ENCODE measurements at regions not wholly inside any gene's neighbourhood (a gene's known extent, or its start where the extent isn't known, plus 50 kb on each side); places are given as distances from the start of the nearest gene placed in this dataset.

- intact Hi-C loops (cut with micrococcal nuclease): no loop called here
- H3K4me3 ChIP-seq: no peak overlapping the region
- no peak for FAIRE-seq
- H3K4me2 ChIP-seq (ENCODE audit: insufficient read depth, low read length): no peak overlapping the region
- no peaks in the 10 kb centered on the region for H3K36me3 ChIP-seq (ENCODE audit: control insufficient read depth, insufficient read depth, low read length)
- ChIA-PET CTCF (ENCODE audit: low intra/inter-chr PET ratio) (no interaction called here), POLR2A (interaction anchor here (0.9 to 1.6 kb wide), 2 partner anchors 10 to 17 kb away, joined by 3 read pairs; no protein-coding TSS in a partner anchor)
- no peak for ATAC-seq
- H4K20me1 ChIP-seq (replicated peaks; ENCODE audit: control insufficient read depth, insufficient read depth, low read length): no peaks in the 10 kb centered on the region
- no peak overlapping the region for H3K9ac ChIP-seq (ENCODE audit: insufficient read depth in 1 of 2, low read depth in 2 of 2, low read length in 2 of 2)
- H3K27me3 ChIP-seq (ENCODE audit: control insufficient read depth in 2 of 2, insufficient read depth in 2 of 2, low read length in 2 of 2): no peaks in the 10 kb centered on the region
- H3K4me1 ChIP-seq (replicated peaks in 1 of 2; ENCODE audit: control insufficient read depth in 2 of 2, insufficient read depth in 2 of 2, low read length in 2 of 2): no peaks in the 10 kb centered on the region
- DNase-seq (ENCODE audit: extremely low read depth in 1 of 4, low spot score in 3 of 4): no peak
- BruUV-seq (replicated peaks): no TSS peak
- in situ Hi-C loops (cut with MboI): no loop called here
- no peak overlapping the region for H3K27ac ChIP-seq (ENCODE audit: extremely low read depth, low read depth, low read length)
- TF ChIP-seq ZMIZ1 (IDR thresholded peaks at IDR 0.05; ENCODE audit: low read depth in 2 of 2, low read length in 2 of 2): no peak
- TF ChIP-seq CHCHD3 (CRISPR knock-in tag; IDR thresholded peaks at IDR 0.05): no peak
- no peak for TF ChIP-seq RERE (CRISPR knock-in tag; IDR thresholded peaks at IDR 0.05; ENCODE audit: borderline replicate concordance)
- TF ChIP-seq TARDBP (IDR thresholded peaks at IDR 0.05): no peak
- TF ChIP-seq TGIF2 (CRISPR knock-in tag; IDR thresholded peaks at IDR 0.05): no peak
- TF ChIP-seq RFX7 (CRISPR knock-in tag; IDR thresholded peaks at IDR 0.05): no peak
- TF ChIP-seq, protein P1, sequence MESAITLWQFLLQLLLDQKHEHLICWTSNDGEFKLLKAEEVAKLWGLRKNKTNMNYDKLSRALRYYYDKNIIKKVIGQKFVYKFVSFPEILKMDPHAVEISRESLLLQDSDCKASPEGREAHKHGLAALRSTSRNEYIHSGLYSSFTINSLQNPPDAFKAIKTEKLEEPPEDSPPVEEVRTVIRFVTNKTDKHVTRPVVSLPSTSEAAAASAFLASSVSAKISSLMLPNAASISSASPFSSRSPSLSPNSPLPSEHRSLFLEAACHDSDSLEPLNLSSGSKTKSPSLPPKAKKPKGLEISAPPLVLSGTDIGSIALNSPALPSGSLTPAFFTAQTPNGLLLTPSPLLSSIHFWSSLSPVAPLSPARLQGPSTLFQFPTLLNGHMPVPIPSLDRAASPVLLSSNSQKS (CRISPR knock-in tag; IDR thresholded peaks at IDR 0.05): no peak
- TF ChIP-seq HIVEP1 (CRISPR knock-in tag; IDR thresholded peaks at IDR 0.05): no peak
- TF ChIP-seq TRIM24 (IDR thresholded peaks at IDR 0.05): no peak
- peaks cover 2% of the 10 kb centered on the region; the same call in 1 of the 2 replicates for H3K9me3 ChIP-seq (replicated peaks; ENCODE audit: control insufficient read depth, insufficient read depth, low read depth, low read length)
- H3K79me2 ChIP-seq (ENCODE audit: control insufficient read depth, insufficient read depth, low read length): no peaks in the 10 kb centered on the region
- no peak overlapping the region for H2AFZ ChIP-seq (ENCODE audit: low read depth, low read length)
- H3K9me1 ChIP-seq (ENCODE audit: control insufficient read depth, insufficient read depth, low read length): no peaks in the 10 kb centered on the region
Observed at GRCh38 chr4:128615197-128615596, 194.3 kb upstream of the JADE1 start.
